ENCODE measurements at regions not wholly inside any gene's neighbourhood (a gene's known extent, or its start where the extent isn't known, plus 50 kb on each side); places are given as distances from the start of the nearest gene placed in this dataset.

DNA sequence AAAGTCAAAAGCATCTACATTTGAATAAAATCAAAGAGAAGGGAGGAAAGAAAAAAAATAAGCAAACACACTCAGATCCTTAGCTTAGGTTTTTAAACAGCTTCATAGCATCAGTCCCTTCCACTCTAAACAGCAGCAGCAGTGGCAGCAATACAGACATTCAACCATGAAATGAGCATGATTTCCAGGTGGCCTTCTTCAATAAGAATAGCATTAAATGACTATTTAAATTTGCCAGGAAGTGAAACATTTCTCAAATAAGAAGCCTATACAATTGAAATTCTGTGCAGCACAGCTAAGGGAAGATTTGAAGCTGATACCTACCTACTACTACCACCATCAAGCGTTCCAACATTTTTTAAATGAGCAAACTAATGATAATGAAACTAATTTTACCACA is 138.1 kb upstream of the REG3G start:
- TF ChIP-seq, protein P1, sequence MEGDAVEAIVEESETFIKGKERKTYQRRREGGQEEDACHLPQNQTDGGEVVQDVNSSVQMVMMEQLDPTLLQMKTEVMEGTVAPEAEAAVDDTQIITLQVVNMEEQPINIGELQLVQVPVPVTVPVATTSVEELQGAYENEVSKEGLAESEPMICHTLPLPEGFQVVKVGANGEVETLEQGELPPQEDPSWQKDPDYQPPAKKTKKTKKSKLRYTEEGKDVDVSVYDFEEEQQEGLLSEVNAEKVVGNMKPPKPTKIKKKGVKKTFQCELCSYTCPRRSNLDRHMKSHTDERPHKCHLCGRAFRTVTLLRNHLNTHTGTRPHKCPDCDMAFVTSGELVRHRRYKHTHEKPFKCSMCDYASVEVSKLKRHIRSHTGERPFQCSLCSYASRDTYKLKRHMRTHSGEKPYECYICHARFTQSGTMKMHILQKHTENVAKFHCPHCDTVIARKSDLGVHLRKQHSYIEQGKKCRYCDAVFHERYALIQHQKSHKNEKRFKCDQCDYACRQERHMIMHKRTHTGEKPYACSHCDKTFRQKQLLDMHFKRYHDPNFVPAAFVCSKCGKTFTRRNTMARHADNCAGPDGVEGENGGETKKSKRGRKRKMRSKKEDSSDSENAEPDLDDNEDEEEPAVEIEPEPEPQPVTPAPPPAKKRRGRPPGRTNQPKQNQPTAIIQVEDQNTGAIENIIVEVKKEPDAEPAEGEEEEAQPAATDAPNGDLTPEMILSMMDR (IDR thresholded peaks at IDR 0.05), result no peak
- no peak overlapping the region for H3K4me3 ChIP-seq
- H3K9me3 ChIP-seq, result no peaks in the 10 kb centered on the region
- no peak for ATAC-seq (ENCODE audit: insufficient number of reproducible peaks, low FRiP score, low read depth)
- H3K27me3 ChIP-seq (replicated peaks; ENCODE audit: insufficient read depth), result no peaks in the 10 kb centered on the region
- no peaks in the 10 kb centered on the region for H3K4me1 ChIP-seq (ENCODE audit: control insufficient read depth in 1 of 2, low read depth in 2 of 2)
- no peak for DNase-seq (ENCODE audit: low spot score)
- H3K36me3 ChIP-seq, result no peaks in the 10 kb centered on the region
- no peak overlapping the region for H3K27ac ChIP-seq

DNA sequence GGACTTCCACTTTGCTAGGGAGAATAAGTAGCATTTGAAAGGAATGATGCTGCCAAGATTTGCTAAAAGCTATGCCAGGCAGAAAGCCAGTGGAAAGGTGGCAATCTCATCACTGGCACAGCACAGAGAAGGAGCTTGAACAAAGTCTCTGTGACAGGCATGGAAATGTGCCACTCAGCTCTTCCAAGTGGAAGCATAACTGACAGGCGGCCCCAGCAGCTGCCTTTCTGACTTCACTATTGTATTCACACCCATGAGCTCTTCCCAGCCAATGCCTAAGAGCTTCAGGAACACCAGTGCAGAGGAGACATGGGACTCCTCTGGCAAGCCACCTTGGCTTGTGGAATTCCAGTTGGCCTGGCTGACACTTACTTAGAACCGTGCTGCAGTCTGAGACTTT is 134.6 kb upstream of the REG3G start:
- no peak for ATAC-seq (ENCODE audit: insufficient number of reproducible peaks, low FRiP score, low read depth)
- H3K4me3 ChIP-seq, result no peak overlapping the region
- no peaks in the 10 kb centered on the region for H3K27me3 ChIP-seq (replicated peaks; ENCODE audit: insufficient read depth)
- TF ChIP-seq, protein P1 (IDR thresholded peaks at IDR 0.05), result no peak
- H3K27ac ChIP-seq, result no peak overlapping the region
- no peak for DNase-seq (ENCODE audit: low spot score)
- no peaks in the 10 kb centered on the region for H3K4me1 ChIP-seq (ENCODE audit: control insufficient read depth in 1 of 2, low read depth in 2 of 2)
- H3K9me3 ChIP-seq, result no peaks in the 10 kb centered on the region
- H3K36me3 ChIP-seq, result no peaks in the 10 kb centered on the region

- Histone ChIP-seq H3K4me1 (ENCODE audit: control insufficient read depth in 1 of 2, low read depth in 2 of 2) (no peaks in the 10 kb centered on the region), H3K4me3 (no peak overlapping the region), H3K9me3 (no peaks in the 10 kb centered on the region), H3K27ac (no peak overlapping the region), H3K27me3 (replicated peaks; ENCODE audit: insufficient read depth) (no peaks in the 10 kb centered on the region), H3K36me3 (no peaks in the 10 kb centered on the region)
- TF ChIP-seq, protein P1 (IDR thresholded peaks at IDR 0.05), result no peak
- DNase-seq (ENCODE audit: low spot score) (no peak), ATAC-seq (ENCODE audit: insufficient number of reproducible peaks, low FRiP score, low read depth) (no peak)
Observed at GRCh38 chr2:78892295-78892694, 133.2 kb upstream of the REG3G start.

DNA sequence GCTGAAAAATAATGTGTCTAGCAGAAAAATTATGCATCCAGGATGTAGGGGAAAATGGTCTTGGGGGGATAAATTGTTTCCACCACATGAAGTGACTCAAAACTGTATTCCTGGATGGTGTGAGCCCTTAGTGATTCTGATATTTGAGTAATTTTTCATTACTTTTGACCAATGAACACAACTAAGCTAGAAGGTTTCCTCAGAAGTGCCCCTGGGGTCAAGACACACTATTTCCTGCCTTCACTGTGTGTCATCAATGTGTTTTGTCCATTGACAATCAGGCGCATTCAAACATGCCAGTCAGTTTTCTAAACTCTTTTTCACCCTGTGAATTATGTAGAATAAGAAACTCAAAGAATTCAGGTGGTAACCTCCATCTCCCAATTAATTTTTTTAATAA is 130.5 kb upstream of the REG3G start:
- DNase-seq (ENCODE audit: low spot score) (no peak), ATAC-seq (ENCODE audit: insufficient number of reproducible peaks, low FRiP score, low read depth) (no peak)
- no peaks in the 10 kb centered on the region for H3K9me3 ChIP-seq
- TF ChIP-seq, protein P1 (IDR thresholded peaks at IDR 0.05), result no peak
- no peaks in the 10 kb centered on the region for H3K27me3 ChIP-seq (replicated peaks; ENCODE audit: insufficient read depth)
- H3K27ac ChIP-seq, result no peak overlapping the region
- no peaks in the 10 kb centered on the region for H3K4me1 ChIP-seq (ENCODE audit: control insufficient read depth in 1 of 2, low read depth in 2 of 2)
- H3K36me3 ChIP-seq, result no peaks in the 10 kb centered on the region
- no peak overlapping the region for H3K4me3 ChIP-seq

- H3K27ac ChIP-seq, result no peak overlapping the region
- DNase-seq (ENCODE audit: low spot score) (no peak), ATAC-seq (ENCODE audit: insufficient number of reproducible peaks, low FRiP score, low read depth) (no peak)
- no peaks in the 10 kb centered on the region for H3K4me1 ChIP-seq (ENCODE audit: control insufficient read depth in 1 of 2, low read depth in 2 of 2)
- H3K4me3 ChIP-seq, result no peak overlapping the region
- H3K36me3 ChIP-seq, result no peaks in the 10 kb centered on the region
- no peaks in the 10 kb centered on the region for H3K27me3 ChIP-seq (replicated peaks; ENCODE audit: insufficient read depth)
- no peaks in the 10 kb centered on the region for H3K9me3 ChIP-seq
- TF ChIP-seq, protein P1 (IDR thresholded peaks at IDR 0.05), result no peak
Observed at GRCh38 chr2:78896536-78896935, 129.0 kb upstream of the REG3G start.
